NT2/D1 (cell line): ENCODE measurements at regions not wholly inside any gene's neighbourhood (a gene's known extent, or its start where the extent isn't known, plus 50 kb on each side); places are given as distances from the start of the nearest gene placed in this dataset.

Source experiments
- DNase-seq: peaks from one replicate; pipeline ENCODE4 v3.0.0-alpha.2; 2011; ENCODE audit warnings: low read depth, low spot score
- H3K27me3 ChIP-seq: 2 replicates; pipeline ENCODE4 v1.6.0; 2011; ENCODE audit warnings: mild to moderate bottlenecking; ENCODE audit not compliant: insufficient read length, insufficient read depth
- H3K36me3 ChIP-seq: 2 replicates; pipeline ENCODE4 v1.6.1; 2011; ENCODE audit warnings: mild to moderate bottlenecking, low read length, mixed read lengths; ENCODE audit not compliant: insufficient read depth, insufficient read length
- H3K4me1 ChIP-seq: 2 replicates; pipeline ENCODE4 v1.5.1; 2011; ENCODE audit not compliant: insufficient read depth, insufficient read length
- H3K4me3 ChIP-seq: 2 replicates; pipeline ENCODE4 v1.5.1; 2011; ENCODE audit warnings: low read depth; ENCODE audit not compliant: insufficient read length
- H3K9ac ChIP-seq: 2 replicates; pipeline ENCODE4 v1.6.0; 2011; ENCODE audit warnings: low read depth; ENCODE audit not compliant: insufficient read length
- H3K9me3 ChIP-seq: 2 replicates; pipeline ENCODE4 v1.5.1; 2011; ENCODE audit warnings: mild to moderate bottlenecking, low read length; ENCODE audit not compliant: insufficient read depth
- SUZ12 ChIP-seq: IDR thresholded peaks from 2 replicates; pipeline ENCODE4 v1.6.1; 2011; ENCODE audit not compliant: insufficient read length, insufficient read depth; ENCODE audit errors: extremely low read depth
- YY1 ChIP-seq: IDR thresholded peaks from 2 replicates; pipeline ENCODE4 v1.6.1; 2011; ENCODE audit not compliant: insufficient read length, insufficient read depth
- ZNF274 ChIP-seq: IDR thresholded peaks from 2 replicates; pipeline ENCODE4 v1.6.1; 2011; ENCODE audit warnings: mild to moderate bottlenecking, low read depth, low read length

DNA sequence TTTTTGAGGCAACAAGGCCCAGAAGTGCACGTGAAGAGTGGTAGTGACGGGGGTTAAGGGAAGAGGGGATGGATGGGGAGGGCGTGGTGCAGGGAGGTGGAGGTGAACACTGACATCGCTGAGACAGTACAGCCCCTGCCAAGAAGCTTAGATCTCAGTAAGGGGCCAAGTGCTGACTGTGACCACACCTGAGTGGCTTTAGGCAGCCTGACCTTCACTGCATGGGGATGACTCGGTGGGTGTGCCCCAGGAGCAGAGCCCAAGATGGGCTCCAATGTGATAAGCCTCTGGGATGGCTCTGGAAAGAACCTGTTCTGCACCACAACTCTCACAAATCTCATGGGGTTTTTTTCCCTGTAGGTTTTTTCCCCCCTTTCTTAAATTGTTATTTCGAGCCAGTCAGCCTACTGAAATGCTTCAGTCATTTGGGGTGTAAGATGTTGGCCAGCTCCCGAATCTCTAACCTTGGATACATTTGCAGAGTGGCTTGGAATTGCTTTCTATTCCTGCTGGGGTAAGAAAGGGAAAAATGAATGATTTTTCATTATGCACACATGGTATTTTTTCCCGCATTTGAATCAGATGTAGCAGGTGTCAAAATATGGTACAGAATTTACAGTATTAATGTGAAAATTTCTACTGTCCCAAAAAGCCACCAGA lies 165.0 kb downstream of the TM9SF2 start:
- DNase-seq = no peak
- TF ChIP-seq ZNF274 (no peak), YY1 (no peak), SUZ12 (no peak)
- Histone ChIP-seq H3K4me1 (peaks cover 4% of the 10 kb centered on the region), H3K36me3 (no peaks in the 10 kb centered on the region), H3K4me3 (no peak overlapping the region), H3K9ac (no peak overlapping the region), H3K27me3 (no peaks in the 10 kb centered on the region), H3K9me3 (no peaks in the 10 kb centered on the region)

DNA sequence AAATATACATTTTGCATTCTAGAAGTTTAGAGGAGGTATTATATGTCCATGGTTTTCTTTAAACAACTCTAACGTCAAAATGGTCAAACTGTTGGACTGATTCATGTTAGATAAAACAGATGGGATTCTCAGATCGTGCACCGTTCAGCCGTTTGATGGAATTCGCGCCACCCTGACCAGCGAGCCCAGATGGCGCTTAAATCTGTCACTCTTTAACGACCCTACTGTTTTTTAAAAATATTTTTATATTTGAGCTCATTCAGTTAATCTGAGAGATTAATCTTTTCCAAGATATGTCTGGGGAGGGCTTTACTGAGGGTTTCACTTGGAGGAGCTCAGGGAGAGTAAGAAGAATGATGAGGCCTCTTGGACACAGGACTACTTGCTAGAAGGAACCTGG lies 164.4 kb downstream of the TM9SF2 start:
- Histone ChIP-seq H3K9me3 (no peaks in the 10 kb centered on the region), H3K27me3 (no peaks in the 10 kb centered on the region), H3K36me3 (no peaks in the 10 kb centered on the region), H3K4me1 (peaks cover 4% of the 10 kb centered on the region), H3K4me3 (no peak overlapping the region), H3K9ac (no peak overlapping the region)
- no peak for DNase-seq
- no peak for TF ChIP-seq ZNF274

DNA sequence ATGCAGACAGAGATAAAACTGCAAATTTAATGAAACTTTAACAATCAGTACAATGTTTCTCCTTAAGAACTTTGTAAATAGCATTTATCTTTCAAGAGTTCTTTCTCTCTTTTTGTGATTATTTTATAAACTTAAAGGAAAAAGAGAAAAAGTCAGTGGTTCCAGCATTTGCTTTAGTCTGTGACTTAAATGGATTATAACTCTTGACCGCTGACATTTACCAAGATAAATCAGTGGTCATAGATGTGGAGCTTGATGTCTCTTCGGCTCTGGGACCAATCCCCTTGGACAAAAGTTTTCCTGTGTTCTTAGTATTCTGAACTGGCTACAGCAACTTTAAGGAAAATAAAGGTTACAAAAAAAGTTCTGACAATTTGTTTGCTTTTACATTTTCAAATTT lies 162.6 kb downstream of the TM9SF2 start:
- H3K9ac ChIP-seq = no peak overlapping the region
- DNase-seq = no peak
- H3K27me3 ChIP-seq = no peaks in the 10 kb centered on the region
- H3K4me3 ChIP-seq = no peak overlapping the region
- H3K9me3 ChIP-seq = no peaks in the 10 kb centered on the region
- H3K36me3 ChIP-seq = no peaks in the 10 kb centered on the region
- H3K4me1 ChIP-seq = peaks cover 8% of the 10 kb centered on the region
- TF ChIP-seq SUZ12 = no peak
- no peak for TF ChIP-seq ZNF274
- TF ChIP-seq YY1 = no peak

DNA sequence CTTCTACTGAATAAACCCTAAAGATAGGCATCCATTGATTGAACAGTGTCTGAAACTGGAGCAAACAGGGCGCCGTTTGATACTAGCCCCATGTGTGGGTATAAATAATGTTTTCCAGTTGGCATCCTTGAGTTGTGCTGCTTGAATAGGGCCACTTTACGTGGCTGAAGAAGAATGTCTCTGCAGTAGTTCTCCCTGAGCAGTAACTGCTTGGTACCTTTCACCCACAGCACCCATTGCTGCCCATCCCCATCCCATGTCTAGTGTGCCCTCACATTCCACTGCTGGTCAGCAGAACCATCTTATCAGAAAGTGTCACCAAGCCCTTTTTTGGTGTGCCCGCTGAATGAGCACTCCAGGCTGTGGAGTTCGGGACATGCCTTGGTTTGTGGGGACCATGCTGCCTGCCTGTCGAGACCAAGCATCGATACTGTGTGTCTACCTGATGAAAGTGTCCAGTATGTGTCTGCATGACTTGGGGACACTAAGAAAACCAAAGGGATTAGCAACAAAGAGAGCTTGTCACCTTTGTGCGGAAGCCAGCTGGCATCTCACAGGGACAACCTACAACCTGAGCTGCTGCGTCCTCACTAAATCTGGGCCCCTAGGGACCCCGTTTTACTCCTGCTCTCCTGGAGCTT lies 162.0 kb downstream of the TM9SF2 start:
- Histone ChIP-seq H3K27me3 (no peaks in the 10 kb centered on the region), H3K9ac (no peak overlapping the region), H3K9me3 (no peaks in the 10 kb centered on the region), H3K36me3 (no peaks in the 10 kb centered on the region), H3K4me3 (no peak overlapping the region), H3K4me1 (peaks cover 8% of the 10 kb centered on the region)
- no peak for DNase-seq
- TF ChIP-seq YY1 (no peak), ZNF274 (no peak), SUZ12 (no peak)

DNA sequence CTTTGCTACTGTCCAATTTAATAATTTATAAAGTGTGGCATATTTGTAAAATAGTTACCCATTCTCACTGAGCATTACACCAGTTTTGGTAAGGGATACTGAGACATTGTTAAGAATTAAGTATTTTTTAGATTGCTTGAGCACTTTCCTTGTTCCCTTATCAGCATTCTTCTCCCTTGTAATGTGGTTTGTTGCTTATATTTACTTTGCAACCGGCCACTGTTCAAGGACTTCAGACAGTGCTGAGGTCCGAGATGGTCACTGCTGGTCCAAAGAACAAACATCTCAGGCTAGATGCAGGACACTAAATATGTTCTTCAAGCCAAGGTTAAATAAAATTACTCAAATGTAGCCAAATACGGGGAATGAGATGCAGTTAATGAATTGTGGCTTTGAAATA lies 161.4 kb downstream of the TM9SF2 start:
- H3K4me3 ChIP-seq = no peak overlapping the region
- no peaks in the 10 kb centered on the region for H3K36me3 ChIP-seq
- no peak for DNase-seq
- H3K27me3 ChIP-seq = no peaks in the 10 kb centered on the region
- peaks cover 8% of the 10 kb centered on the region for H3K4me1 ChIP-seq
- no peak for TF ChIP-seq SUZ12
- no peak for TF ChIP-seq YY1
- H3K9me3 ChIP-seq = no peaks in the 10 kb centered on the region
- no peak overlapping the region for H3K9ac ChIP-seq

DNA sequence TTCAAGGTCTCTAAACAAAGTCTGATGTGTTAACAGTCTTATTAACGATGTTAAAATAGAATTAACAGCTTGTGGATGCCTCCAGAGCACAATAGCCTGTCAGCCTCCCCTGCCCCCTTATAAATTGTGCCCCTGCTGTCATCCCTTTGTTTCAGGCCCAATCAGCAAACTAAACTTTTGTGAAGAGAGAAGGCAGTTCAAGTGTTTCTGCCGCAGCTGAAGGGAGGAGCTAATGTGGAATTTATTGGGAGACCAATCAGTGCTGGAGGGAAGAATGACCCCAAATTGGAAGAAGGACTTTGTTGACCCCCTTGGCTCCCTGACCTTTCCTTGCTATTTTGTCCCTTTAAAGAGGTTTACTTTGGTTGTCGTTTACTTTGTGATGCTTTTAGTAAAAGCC lies 160.5 kb downstream of the TM9SF2 start:
- H3K4me1 ChIP-seq = peaks cover 8% of the 10 kb centered on the region
- H3K9me3 ChIP-seq = no peaks in the 10 kb centered on the region
- no peak overlapping the region for H3K4me3 ChIP-seq
- no peaks in the 10 kb centered on the region for H3K36me3 ChIP-seq
- no peaks in the 10 kb centered on the region for H3K27me3 ChIP-seq
- no peak for TF ChIP-seq YY1
- no peak for TF ChIP-seq SUZ12
- TF ChIP-seq ZNF274 = no peak
- no peak overlapping the region for H3K9ac ChIP-seq
- peak; percentile 91 for DNase-seq

DNA sequence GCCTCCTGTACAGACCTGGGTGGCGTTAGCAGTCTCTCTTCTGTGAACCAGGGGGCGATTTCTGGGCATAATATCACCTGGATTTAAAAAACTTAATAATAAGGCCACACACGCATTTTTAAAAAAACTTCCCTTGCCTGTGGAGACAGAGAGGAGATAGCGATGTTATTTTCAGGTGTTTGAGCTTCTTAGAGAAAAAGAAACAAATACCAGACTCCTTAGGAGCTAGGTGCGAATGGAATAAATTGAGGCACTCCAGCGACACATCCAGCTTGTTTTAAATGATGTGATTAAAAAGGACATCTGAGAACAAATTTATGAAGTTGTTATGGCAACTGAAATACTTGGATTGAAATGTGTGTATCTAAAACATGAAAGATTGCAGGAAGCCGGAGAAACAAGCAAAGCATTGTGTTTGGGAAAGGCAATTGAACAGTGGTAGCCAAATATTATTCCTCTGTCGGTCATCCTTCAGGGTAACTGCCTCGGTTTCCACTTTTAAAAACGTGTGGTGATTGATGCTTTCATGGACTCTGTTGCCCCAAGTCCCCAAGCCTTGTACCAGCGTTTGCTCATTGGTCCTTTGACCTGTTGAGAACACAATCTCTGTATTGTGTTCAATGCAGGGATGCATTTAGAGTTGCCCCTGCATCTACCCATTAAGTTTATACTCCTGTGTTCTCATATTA lies 158.7 kb downstream of the TM9SF2 start:
- TF ChIP-seq ZNF274 (no peak), YY1 (no peak), SUZ12 (no peak)
- DNase-seq = no peak
- no peaks in the 10 kb centered on the region for H3K9me3 ChIP-seq
- H3K27me3 ChIP-seq = no peaks in the 10 kb centered on the region
- no peaks in the 10 kb centered on the region for H3K36me3 ChIP-seq
- H3K4me3 ChIP-seq = no peak overlapping the region
- no peak overlapping the region for H3K9ac ChIP-seq
- peaks cover 8% of the 10 kb centered on the region for H3K4me1 ChIP-seq

DNA sequence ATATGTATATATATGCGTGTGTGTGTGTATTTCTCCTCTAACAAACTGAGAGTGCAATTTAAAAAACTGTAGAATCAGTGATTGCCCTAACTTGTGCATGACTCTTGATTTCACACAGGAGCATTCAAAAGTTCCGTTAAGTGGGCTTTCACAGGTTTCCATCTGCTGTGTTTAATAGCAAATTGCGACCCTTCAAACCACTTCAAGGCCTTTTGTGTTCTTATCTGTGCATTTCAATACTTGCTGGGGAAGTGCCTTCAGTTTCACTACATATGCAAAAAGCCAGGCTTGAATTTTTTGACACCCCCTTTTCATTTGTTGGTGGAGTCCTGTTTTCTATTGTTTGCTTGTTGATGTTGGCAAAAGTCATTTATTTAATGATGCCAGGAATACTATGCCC lies 158.0 kb downstream of the TM9SF2 start:
- no peak overlapping the region for H3K4me3 ChIP-seq
- no peaks in the 10 kb centered on the region for H3K9me3 ChIP-seq
- H3K9ac ChIP-seq = peak overlapping the region; percentile 18
- peak; percentile 66 for DNase-seq
- no peak for TF ChIP-seq YY1
- no peak for TF ChIP-seq SUZ12
- no peak for TF ChIP-seq ZNF274
- H3K36me3 ChIP-seq = no peaks in the 10 kb centered on the region
- H3K27me3 ChIP-seq = no peaks in the 10 kb centered on the region
- peaks cover 8% of the 10 kb centered on the region for H3K4me1 ChIP-seq
